Putamen (tissue), 1 donor: ENCODE measurements at regions not wholly inside any gene's neighbourhood (a gene's known extent, or its start where the extent isn't known, plus 50 kb on each side); places are given as distances from the start of the nearest gene placed in this dataset.

Experiments used
- DNase-seq: peaks from one replicate; pipeline ENCODE4 v3.0.0-alpha.2; 2016; ENCODE audit warnings: low spot score

DNA sequence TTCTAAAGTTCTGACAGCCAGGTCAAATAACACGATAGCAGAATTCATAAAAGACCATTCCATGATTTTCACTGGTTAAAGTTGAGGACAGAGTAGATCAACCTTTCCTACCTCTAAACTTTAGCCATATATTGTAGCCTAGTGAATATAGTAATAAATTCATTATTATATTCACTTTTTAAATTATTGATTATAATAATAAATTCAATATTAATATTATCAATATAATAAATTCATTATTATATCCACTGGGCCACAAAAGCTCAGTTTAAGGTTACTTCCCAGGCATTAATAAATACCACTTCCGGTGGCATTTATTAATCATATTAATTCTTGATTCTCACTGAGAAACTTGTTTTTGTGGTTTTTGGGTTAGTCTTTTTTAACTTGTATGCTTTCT lies 85.7 kb upstream of the GPC6 start:
- DNase-seq = no peak

DNA sequence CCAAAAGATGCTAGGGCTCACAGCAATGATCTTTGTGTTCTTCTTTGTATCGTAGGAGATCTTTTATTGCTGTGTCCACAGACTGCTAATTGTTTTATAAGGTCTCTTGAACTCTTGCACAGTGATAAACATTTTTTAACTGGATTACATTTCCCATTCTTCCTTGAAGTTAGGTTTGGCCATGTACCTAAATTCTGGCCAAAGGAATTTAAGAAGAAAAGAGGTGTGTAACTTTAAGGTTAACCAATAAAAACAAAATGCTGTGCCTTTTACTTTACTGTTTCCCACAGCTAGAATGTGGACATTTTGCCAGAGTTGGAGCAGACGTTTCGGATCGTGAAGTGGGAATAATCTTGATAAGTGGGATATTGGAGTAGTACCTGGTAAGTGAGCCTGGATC lies 82.6 kb upstream of the GPC6 start:
- DNase-seq = no peak

DNA sequence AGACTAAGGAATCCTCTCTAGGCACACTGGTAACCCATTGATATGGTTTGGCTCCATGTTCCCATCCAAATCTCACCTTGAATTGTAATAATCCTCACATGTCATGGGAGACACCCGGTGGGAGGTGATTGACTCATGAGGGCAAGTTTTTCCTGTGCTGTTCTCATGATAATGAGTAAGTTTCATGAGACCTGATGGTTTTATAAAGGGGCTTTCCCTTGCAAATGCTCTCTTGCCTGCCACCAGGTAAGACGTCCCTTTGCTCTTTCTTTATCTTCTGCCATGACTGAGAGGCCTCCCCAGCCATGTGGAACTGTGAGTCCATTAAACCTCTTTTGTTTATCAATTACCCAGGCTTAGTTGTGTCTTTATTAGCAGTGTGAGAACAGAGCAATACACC lies 81.4 kb upstream of the GPC6 start:
- DNase-seq = no peak

DNA sequence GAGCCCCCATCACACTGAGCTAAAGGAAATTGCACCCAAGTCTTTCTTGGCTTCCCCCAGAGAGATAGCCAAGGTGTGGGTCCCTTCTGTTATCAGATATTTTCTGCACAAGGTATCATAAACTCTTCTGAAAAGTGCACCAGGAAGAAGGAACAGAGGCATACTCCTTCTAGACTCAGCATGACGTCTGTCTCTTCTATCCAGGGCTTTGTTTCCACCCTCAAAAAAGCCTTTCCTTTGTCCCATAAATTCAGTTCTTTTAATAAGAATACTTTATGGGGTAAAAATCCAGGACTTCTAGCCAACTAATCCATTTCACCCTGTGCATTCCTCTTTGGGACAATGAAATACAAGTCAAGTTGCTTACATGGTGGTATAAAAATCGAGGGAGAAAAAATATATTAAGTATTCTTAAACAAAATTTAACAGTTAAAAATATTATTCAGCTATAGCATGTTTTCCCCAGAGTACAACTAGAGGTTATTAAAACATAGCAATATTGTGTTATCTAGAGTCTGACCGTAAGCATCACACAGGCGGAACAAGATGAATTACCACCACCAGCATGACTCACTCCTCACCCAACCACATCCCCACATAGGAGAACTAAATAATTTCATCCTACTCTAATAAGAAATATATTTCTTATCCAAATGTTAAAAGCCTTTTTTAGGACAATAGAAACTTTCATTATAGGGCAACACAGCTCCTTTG lies 79.9 kb upstream of the GPC6 start:
- DNase-seq = no peak

DNA sequence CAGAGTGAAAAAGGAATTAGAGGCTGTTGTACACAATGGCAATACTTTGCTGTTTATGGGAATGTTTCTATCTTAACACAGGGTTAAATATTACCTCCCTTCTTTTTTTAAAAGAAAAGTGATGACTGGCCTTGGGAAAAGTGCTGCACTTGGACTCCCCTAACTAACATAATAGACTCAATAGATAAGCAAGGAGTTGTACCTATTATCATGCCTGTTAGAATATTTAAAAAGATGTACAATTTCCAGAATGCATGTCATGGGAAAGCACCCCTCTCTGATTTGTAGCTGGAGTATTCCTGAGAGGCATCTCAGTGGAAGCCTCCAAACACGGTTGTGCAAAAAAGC lies 79.3 kb upstream of the GPC6 start:
- DNase-seq = no peak

DNA sequence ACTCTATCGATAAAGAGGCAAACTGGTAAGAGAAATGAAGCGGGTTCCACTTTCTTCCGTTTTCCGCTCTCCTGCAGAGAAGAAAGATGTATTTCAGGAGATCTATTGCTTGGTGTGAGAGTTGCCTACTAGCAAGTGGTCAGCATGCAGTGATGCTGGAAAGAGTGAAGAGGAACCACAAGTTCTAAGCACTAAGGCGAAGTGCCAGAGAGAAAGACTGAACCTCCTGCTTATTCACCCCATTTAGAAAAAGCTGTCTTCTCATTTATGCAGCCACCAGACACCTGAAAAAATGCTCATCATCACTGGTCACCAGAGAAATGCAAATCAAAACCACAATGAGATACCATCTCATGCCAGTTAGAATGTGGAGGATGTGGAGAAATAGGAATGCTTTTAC lies 78.7 kb upstream of the GPC6 start:
- DNase-seq = no peak

DNA sequence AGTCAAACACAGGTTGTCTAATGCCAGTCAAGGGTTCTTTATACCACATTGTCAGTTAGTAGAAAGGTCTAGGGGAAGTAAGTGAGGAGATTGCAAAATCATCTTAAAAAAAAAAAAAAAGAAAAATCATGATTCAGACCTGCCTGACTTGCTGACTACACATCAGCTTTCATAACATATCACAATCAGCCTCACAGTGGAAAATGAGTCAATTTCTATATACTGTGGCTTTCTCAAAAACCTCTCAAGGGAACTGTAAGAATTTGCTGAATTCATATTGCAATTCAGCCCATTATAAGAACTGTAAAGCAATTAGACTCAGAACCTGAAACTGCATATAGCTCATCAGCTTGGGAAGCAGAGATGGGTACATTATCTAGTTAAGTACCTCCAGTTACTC lies 75.3 kb upstream of the GPC6 start:
- DNase-seq = peak; percentile 21

DNA sequence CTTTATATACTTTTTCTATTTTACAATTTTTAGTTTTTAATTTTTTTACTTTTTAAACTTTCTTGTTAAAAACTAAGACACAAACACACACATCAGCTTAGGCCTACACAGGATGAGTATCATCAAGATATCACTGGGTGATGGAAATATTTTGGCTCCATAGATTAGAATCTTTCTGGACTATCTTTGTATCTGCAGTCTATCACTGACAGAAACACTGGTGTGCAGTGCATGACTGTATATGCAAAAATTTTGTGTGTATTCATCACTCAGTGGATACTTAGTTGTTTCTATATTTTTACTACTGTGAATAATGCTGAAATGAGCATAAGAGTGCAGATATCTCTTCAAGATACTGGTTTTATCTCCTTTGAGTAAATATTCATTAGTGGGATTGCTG lies 68.0 kb upstream of the GPC6 start:
- DNase-seq = no peak

DNA sequence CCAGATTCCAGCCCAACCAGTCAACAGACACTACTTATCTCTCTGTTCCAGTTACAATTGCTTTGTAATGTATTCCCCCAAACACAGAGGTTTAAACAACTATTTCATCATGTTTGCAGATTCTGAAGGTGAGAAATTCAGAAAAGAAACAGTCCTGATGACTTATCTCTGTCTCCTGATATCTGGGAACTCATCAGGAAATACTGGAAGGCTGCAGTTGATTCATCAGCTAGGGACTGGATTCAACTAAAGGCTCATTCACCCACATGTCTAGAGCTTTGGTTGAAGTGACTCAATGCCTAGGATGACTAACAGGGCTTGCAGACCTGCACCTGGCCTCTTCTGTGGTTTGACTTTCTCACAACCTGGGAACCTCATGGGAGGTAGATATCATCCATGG lies 56.6 kb upstream of the GPC6 start:
- no peak for DNase-seq

DNA sequence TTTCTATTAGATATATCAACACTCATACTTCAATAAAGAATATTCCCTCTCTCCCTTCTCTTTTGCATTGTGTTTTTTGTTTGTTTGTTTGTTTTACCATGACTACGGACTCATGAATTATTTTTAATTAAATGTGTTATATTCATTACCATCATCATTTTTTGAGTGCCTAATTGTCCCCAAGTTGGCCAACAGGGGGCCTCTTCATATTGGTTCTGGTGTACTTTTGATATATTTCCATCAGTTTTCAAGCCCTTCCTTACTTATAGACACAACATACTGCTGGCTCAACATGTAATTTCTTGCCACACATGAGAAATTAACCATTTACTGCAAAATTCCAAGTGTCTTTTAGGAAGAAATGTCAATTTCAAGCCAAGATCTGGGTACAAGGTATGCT lies 54.5 kb upstream of the GPC6 start:
- DNase-seq = no peak

DNA sequence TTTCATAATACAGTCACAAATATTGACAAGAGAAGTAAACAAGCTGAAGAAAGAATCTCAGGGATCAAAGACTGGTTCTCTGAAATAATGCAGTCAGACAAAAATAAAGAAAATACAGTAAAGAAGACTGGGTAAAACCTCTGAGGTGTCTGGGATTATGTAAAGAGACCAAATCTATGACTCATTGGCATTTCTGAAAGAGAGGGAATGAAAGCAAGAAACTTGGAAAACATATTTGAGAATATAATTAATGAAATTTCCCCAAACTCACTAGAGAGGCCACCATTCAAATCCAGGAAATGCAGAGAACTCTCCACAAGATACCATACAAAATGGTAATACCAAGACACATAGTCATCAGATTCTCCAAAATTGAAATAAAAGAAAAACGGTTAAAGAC lies 53.0 kb upstream of the GPC6 start:
- no peak for DNase-seq

DNA sequence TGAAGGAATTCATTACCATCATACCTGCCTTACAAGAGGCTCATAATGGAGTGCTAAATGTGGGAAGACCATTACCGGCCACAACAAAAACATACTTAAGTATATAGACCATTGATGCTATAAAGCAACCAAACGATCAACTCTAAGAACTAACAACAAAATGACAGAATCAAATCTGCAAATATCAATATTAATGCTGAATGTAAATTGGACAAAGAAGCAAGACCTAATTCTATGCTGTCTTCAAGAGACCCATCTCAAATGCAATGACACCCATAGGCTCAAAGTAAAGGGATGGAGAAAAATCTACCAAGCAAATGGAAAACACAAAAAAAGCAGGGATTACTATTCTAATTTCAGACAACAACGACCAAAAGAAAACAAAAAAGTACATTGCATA lies 52.3 kb upstream of the GPC6 start:
- DNase-seq = no peak
